Endothelial cell of umbilical vein (primary cell): ENCODE measurements at regions not wholly inside any gene's neighbourhood (a gene's known extent, or its start where the extent isn't known, plus 50 kb on each side); places are given as distances from the start of the nearest gene placed in this dataset.

Experiments used
- BruUV-seq: library from RNA; stranded (reverse); fragments of 400-500 nt; replicated peaks from 2 replicates; lab custom pipeline; 2021; lab: Mats Ljungman, UMichigan
- CTCF ChIA-PET: fragments of 300-600, 350-600 bp; sonication (Branson Sonifier 250); formaldehyde crosslinking; loops from one replicate; lab custom pipeline; 2021; ENCODE audit warnings: antibody characterized with exemption, inconsistent platforms; lab: Charles Lee
- POLR2A ChIA-PET: fragments of 300-600, 350-600 bp; sonication (Branson Sonifier 250); formaldehyde crosslinking; loops from one replicate; lab custom pipeline; 2021; ENCODE audit warnings: antibody characterized with exemption, inconsistent platforms; lab: Charles Lee
- DNase-seq: peaks from one replicate; pipeline ENCODE4 v3.0.0-alpha.2; 2011; ENCODE audit warnings: low read depth, low spot score
- FAIRE-seq: peaks from 2 replicates; lab custom pipeline; 2011; peaks lifted over from hg19 to GRCh38; lab: Jason Lieb, UNC
- H2AFZ ChIP-seq: 2 replicates; pipeline ENCODE4 v1.6.0; 2012; ENCODE audit warnings: low read depth, low read length, control low read depth, inconsistent platforms
- H3K27ac ChIP-seq: 2 replicates; pipeline ENCODE4 v1.5.1; 2011; ENCODE audit warnings: low read depth, mild to moderate bottlenecking, control low read depth, low read length, moderate library complexity; ENCODE audit not compliant: insufficient read depth
- H3K27me3 ChIP-seq, 2 experiments: 2 replicates each; pipeline versions ENCODE4 v1.6.0 to v1.6.1; 2011; ENCODE audit warnings: low read length in 2 of 2, mixed read lengths in 1 of 2; ENCODE audit not compliant: control insufficient read depth in 2 of 2, insufficient read depth in 2 of 2
- H3K36me3 ChIP-seq, 2 experiments: 2 replicates in 1 of 2; 3 replicates in 1 of 2; pipeline ENCODE4 v1.5.1; 2011; ENCODE audit warnings: low read length in 2 of 2, mild to moderate bottlenecking in 1 of 2, moderate library complexity in 1 of 2; ENCODE audit not compliant: control insufficient read depth in 2 of 2, insufficient read depth in 2 of 2; ENCODE audit errors: extremely low read depth in 1 of 2
- H3K4me1 ChIP-seq: 3 replicates; pipeline ENCODE4 v1.5.1; 2011; ENCODE audit warnings: mild to moderate bottlenecking, low read length; ENCODE audit not compliant: control insufficient read depth, insufficient read depth; ENCODE audit errors: extremely low read depth
- H3K4me2 ChIP-seq: 2 replicates; pipeline ENCODE4 v1.6.1; 2011; ENCODE audit warnings: low read length, control low read depth, mixed read lengths; ENCODE audit not compliant: insufficient read depth
- H3K4me3 ChIP-seq, 3 experiments: fragments of 200-600 bp in 1 of 3; sonication (generic), shearing (Covaris generic) in 1 of 3; replicated peaks in 1 of 3; 2 replicates each; pipeline ENCODE4 v1.5.1; 2011 to 2016; ENCODE audit warnings: control low read depth in 3 of 3, low read length in 3 of 3, mild to moderate bottlenecking in 2 of 3, inconsistent platforms in 1 of 3, low read depth in 1 of 3, moderate library complexity in 1 of 3; ENCODE audit not compliant: insufficient read depth in 1 of 3
- H3K79me2 ChIP-seq: 2 replicates; pipeline ENCODE4 v1.6.0; 2012; ENCODE audit warnings: low read length, inconsistent platforms; ENCODE audit not compliant: control insufficient read depth, insufficient read depth
- H3K9ac ChIP-seq: replicated peaks from 2 replicates; pipeline ENCODE3; 2011; ENCODE audit warnings: low read length, control low read depth; ENCODE audit not compliant: insufficient read depth; ENCODE audit errors: extremely low read depth
- H3K9me1 ChIP-seq: replicated peaks from 3 replicates; pipeline ENCODE4 v1.6.0; 2011; ENCODE audit warnings: mild to moderate bottlenecking, low read length; ENCODE audit not compliant: control insufficient read depth, insufficient read depth; ENCODE audit errors: extremely low read depth
- H3K9me3 ChIP-seq: replicated peaks from 2 replicates; pipeline ENCODE4 v1.5.1; 2012; ENCODE audit warnings: low read length, inconsistent platforms; ENCODE audit not compliant: control insufficient read depth, insufficient read depth
- H4K20me1 ChIP-seq: replicated peaks from 2 replicates; pipeline ENCODE3; 2011; ENCODE audit warnings: mild to moderate bottlenecking, low read length; ENCODE audit not compliant: control insufficient read depth, insufficient read depth; ENCODE audit errors: extremely low read depth
- EZH2 ChIP-seq: IDR thresholded peaks from 2 replicates; pipeline ENCODE4 v1.6.1; 2012; ENCODE audit warnings: borderline replicate concordance, low read depth, mild to moderate bottlenecking, moderate library complexity, low read length, inconsistent platforms; ENCODE audit not compliant: severe bottlenecking
- FOS ChIP-seq: IDR thresholded peaks from 2 replicates; pipeline ENCODE4 v1.6.1; 2011; ENCODE audit warnings: mild to moderate bottlenecking, low read length, moderate library complexity, borderline replicate concordance; ENCODE audit not compliant: insufficient read depth
- GATA2 ChIP-seq: IDR thresholded peaks from 2 replicates; pipeline ENCODE4 v1.7.0; 2011; ENCODE audit warnings: low read depth, mild to moderate bottlenecking, moderate library complexity, mixed read lengths, low read length; ENCODE audit not compliant: insufficient read length, insufficient read depth
- JUN ChIP-seq: IDR thresholded peaks from 2 replicates; pipeline ENCODE4 v1.6.1; 2011; ENCODE audit warnings: borderline replicate concordance, low read depth; ENCODE audit not compliant: insufficient read length, insufficient read depth
- MYC ChIP-seq: IDR thresholded peaks from one replicate; pipeline ENCODE4 v1.6.1; 2011; ENCODE audit warnings: mild to moderate bottlenecking, low read depth, low read length
- POLR2A ChIP-seq: IDR thresholded peaks from 2 replicates; pipeline ENCODE4 v1.6.1; 2012; ENCODE audit warnings: low read depth, mild to moderate bottlenecking, control low read depth, low read length
- POLR2AphosphoS5 ChIP-seq: IDR thresholded peaks from 2 replicates; pipeline ENCODE4 v1.6.1; 2012; ENCODE audit warnings: low read depth, mild to moderate bottlenecking, control low read depth, low read length, moderate library complexity; ENCODE audit not compliant: insufficient read depth
- dilution Hi-C: fragments of 300-500 bp; cut with MboI; formaldehyde crosslinking; loops from one replicate; pipeline ENCODE4 v1.15.0; 2019; ENCODE audit warnings: low sequenced_read_pairs; ENCODE audit not compliant: extremely low pct_ligation_motif_present
- intact Hi-C: fragments of 100-400 bp; cut with micrococcal nuclease; formaldehyde crosslinking; loops from one replicate; pipeline ENCODE4 v1.10.0; 2022
- TF ChIP-seq, protein P1 (sequence below): IDR thresholded peaks from 2 replicates; pipeline ENCODE4 v1.6.1; 2011; ENCODE audit not compliant: insufficient read depth, insufficient read length
- TF ChIP-seq, protein P2 (sequence below), 2 donors: IDR thresholded peaks; 1 replicate in 1 of 2; 2 replicates in 1 of 2; pipeline ENCODE4 v1.5.1; 2011; ENCODE audit warnings: low read length in 2 of 2, mild to moderate bottlenecking in 2 of 2, moderate library complexity in 2 of 2, control low read depth in 1 of 2, inconsistent platforms in 1 of 2, low read depth in 1 of 2; ENCODE audit not compliant: insufficient read depth in 1 of 2; ENCODE audit errors: extremely low read depth in 1 of 2

DNA sequence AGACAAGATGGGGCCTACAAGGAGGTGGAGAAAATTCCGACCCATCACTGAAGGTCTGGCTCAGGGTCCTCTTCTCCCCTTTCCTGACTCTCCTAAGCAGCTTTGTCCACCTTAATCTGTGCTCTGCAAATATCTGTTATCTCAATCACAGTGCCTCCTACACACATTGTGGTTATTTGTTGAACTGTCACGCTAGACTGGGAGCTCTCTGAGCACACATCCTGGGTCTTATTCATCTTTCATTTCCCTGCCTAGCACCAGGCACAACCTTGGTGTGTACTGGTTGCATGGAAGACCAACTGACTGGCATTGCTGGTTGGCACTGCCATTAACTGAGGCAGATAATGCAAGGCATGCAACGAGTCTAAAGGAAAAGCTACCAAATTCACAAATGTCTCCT, 122.9 kb upstream of the ST6GAL2 start:
- intact Hi-C loops: no loop called here
- H3K4me3 ChIP-seq: no peak overlapping the region
- no peak overlapping the region for H3K9ac ChIP-seq
- H3K27me3 ChIP-seq: no peaks in the 10 kb centered on the region
- no peak overlapping the region for H2AFZ ChIP-seq
- POLR2A ChIA-PET: no interaction called here
- H3K36me3 ChIP-seq: no peaks in the 10 kb centered on the region
- BruUV-seq: no TSS peak
- no peak for TF ChIP-seq MYC
- TF ChIP-seq JUN: no peak
- no peak for TF ChIP-seq GATA2
- TF ChIP-seq, protein P1, sequence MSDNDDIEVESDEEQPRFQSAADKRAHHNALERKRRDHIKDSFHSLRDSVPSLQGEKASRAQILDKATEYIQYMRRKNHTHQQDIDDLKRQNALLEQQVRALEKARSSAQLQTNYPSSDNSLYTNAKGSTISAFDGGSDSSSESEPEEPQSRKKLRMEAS: no peak
- no peak for TF ChIP-seq FOS
- no peak for TF ChIP-seq EZH2
- TF ChIP-seq POLR2AphosphoS5: no peak
- TF ChIP-seq, protein P2, sequence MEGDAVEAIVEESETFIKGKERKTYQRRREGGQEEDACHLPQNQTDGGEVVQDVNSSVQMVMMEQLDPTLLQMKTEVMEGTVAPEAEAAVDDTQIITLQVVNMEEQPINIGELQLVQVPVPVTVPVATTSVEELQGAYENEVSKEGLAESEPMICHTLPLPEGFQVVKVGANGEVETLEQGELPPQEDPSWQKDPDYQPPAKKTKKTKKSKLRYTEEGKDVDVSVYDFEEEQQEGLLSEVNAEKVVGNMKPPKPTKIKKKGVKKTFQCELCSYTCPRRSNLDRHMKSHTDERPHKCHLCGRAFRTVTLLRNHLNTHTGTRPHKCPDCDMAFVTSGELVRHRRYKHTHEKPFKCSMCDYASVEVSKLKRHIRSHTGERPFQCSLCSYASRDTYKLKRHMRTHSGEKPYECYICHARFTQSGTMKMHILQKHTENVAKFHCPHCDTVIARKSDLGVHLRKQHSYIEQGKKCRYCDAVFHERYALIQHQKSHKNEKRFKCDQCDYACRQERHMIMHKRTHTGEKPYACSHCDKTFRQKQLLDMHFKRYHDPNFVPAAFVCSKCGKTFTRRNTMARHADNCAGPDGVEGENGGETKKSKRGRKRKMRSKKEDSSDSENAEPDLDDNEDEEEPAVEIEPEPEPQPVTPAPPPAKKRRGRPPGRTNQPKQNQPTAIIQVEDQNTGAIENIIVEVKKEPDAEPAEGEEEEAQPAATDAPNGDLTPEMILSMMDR (IDR thresholded peaks at IDR 0.05; ENCODE audit: extremely low read depth in 1 of 2, insufficient read depth in 1 of 2, low read depth in 1 of 2, low read length in 2 of 2): no peak
- TF ChIP-seq POLR2A: no peak
- no peaks in the 10 kb centered on the region for H3K4me1 ChIP-seq
- no peak overlapping the region for H3K27ac ChIP-seq
- FAIRE-seq (no peak), DNase-seq (no peak)
- no peaks in the 10 kb centered on the region for H3K9me1 ChIP-seq
- dilution Hi-C loops: no loop called here
- no peaks in the 10 kb centered on the region for H4K20me1 ChIP-seq
- CTCF ChIA-PET: no interaction called here
- peaks cover 5% of the 10 kb centered on the region for H3K9me3 ChIP-seq
- H3K4me2 ChIP-seq: no peak overlapping the region
- no peaks in the 10 kb centered on the region for H3K79me2 ChIP-seq
